ENCODE measurements at regions not wholly inside any gene's neighbourhood (a gene's known extent, or its start where the extent isn't known, plus 50 kb on each side); places are given as distances from the start of the nearest gene placed in this dataset.

DNA sequence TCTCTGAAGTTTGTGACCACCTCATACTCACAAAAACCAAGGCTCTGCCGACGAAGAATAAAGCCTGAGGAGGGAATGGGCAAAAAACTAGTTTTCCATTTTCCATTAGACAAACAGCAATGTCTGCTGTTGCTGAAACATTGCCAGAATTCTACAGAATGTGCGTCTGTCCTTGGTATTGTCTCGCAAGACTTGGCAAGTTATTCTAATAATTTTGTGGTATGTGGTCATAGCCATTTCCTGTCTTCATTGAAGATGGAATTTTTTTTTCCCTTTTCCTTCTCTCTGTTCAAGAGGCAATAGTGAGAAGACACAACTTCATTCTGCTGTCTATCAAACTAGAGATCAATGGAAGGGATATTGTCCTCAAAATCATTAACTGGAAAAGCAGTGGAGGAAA, 296.1 kb downstream of the RND3 start:
- TF ChIP-seq, protein P1, sequence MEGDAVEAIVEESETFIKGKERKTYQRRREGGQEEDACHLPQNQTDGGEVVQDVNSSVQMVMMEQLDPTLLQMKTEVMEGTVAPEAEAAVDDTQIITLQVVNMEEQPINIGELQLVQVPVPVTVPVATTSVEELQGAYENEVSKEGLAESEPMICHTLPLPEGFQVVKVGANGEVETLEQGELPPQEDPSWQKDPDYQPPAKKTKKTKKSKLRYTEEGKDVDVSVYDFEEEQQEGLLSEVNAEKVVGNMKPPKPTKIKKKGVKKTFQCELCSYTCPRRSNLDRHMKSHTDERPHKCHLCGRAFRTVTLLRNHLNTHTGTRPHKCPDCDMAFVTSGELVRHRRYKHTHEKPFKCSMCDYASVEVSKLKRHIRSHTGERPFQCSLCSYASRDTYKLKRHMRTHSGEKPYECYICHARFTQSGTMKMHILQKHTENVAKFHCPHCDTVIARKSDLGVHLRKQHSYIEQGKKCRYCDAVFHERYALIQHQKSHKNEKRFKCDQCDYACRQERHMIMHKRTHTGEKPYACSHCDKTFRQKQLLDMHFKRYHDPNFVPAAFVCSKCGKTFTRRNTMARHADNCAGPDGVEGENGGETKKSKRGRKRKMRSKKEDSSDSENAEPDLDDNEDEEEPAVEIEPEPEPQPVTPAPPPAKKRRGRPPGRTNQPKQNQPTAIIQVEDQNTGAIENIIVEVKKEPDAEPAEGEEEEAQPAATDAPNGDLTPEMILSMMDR (IDR thresholded peaks at IDR 0.05; ENCODE audit: low read length) = no peak
- TF ChIP-seq EZH2 (IDR thresholded peaks at IDR 0.05; ENCODE audit: borderline replicate concordance, low read length) = no peak
